Kidney (tissue), 13 donors: ENCODE measurements at regions not wholly inside any gene's neighbourhood (a gene's known extent, or its start where the extent isn't known, plus 50 kb on each side); places are given as distances from the start of the nearest gene placed in this dataset.

Experiments used
- DNase-seq, 5 donors: peaks; one replicate each; pipeline ENCODE4 v3.0.0-alpha.2; 2013 to 2020
- FAIRE-seq: peaks from 2 replicates; lab custom pipeline; 2012; peaks lifted over from hg19 to GRCh38; lab: Jason Lieb, UNC
- H3K27ac ChIP-seq, 2 donors: one replicate each; pipeline ENCODE4 v1.7.0; 2013; ENCODE audit warnings: low read depth in 2 of 2, low read length in 2 of 2, inconsistent platforms in 1 of 2
- H3K27me3 ChIP-seq: one replicate; pipeline ENCODE4 v1.7.1; 2013; ENCODE audit warnings: low read length, inconsistent platforms; ENCODE audit not compliant: control insufficient read depth, insufficient read depth
- H3K36me3 ChIP-seq, 3 donors: one replicate each; pipeline versions ENCODE4 v1.7.0 to v1.7.1; 2013; ENCODE audit warnings: low read length in 3 of 3, control low read depth in 1 of 3, inconsistent platforms in 1 of 3; ENCODE audit not compliant: insufficient read depth in 3 of 3, control insufficient read depth in 2 of 3
- H3K4me1 ChIP-seq, 3 donors: one replicate each; pipeline versions ENCODE4 v1.7.0 to v1.7.1; 2013; ENCODE audit warnings: low read length in 3 of 3, inconsistent platforms in 1 of 3, low read depth in 1 of 3; ENCODE audit not compliant: control insufficient read depth in 2 of 3, insufficient read depth in 2 of 3
- H3K4me3 ChIP-seq, 3 donors: one replicate each; pipeline versions ENCODE4 v1.7.0 to v1.8.1; 2013; ENCODE audit warnings: low read length in 3 of 3, control low read depth in 1 of 3, inconsistent platforms in 1 of 3
- H3K9ac ChIP-seq, 3 donors: one replicate each; pipeline versions ENCODE4 v1.7.0 to v1.7.1; 2013; ENCODE audit warnings: low read length in 3 of 3, control low read depth in 1 of 3, inconsistent platforms in 1 of 3
- H3K9me3 ChIP-seq, 3 donors: one replicate each; pipeline versions ENCODE4 v1.7.0 to v1.7.1; 2013; ENCODE audit warnings: low read length in 3 of 3, control low read depth in 1 of 3, inconsistent platforms in 1 of 3; ENCODE audit not compliant: control insufficient read depth in 2 of 3, insufficient read depth in 1 of 3
- intact Hi-C: fragments of 100-400 bp; cut with DNase I; formaldehyde crosslinking; loops from one replicate; pipeline ENCODE4 v1.11.1; 2022
- TF ChIP-seq, protein P1 (sequence below): IDR thresholded peaks from 3 replicates; pipeline ENCODE4 v1.5.1; 2012; ENCODE audit warnings: mild to moderate bottlenecking, moderate library complexity, borderline replicate concordance; ENCODE audit not compliant: insufficient read depth; ENCODE audit errors: extremely low read depth
- donor health status: control.
- donor health status: control.
- donor health status: control.
- donor health status: control.
- donor health status: control.
- donor health status: DM: yes; HTN: yes; CAD: no.
- donor health status: Normal renal cell carcinoma (clear cell type).

GRCh38 chr2:41145066-41145465 lies 693.2 kb upstream of the SLC8A1 start:
- no peaks in the 10 kb centered on the region for H3K36me3 ChIP-seq
- no peaks in the 10 kb centered on the region for H3K27me3 ChIP-seq
- TF ChIP-seq, protein P1, sequence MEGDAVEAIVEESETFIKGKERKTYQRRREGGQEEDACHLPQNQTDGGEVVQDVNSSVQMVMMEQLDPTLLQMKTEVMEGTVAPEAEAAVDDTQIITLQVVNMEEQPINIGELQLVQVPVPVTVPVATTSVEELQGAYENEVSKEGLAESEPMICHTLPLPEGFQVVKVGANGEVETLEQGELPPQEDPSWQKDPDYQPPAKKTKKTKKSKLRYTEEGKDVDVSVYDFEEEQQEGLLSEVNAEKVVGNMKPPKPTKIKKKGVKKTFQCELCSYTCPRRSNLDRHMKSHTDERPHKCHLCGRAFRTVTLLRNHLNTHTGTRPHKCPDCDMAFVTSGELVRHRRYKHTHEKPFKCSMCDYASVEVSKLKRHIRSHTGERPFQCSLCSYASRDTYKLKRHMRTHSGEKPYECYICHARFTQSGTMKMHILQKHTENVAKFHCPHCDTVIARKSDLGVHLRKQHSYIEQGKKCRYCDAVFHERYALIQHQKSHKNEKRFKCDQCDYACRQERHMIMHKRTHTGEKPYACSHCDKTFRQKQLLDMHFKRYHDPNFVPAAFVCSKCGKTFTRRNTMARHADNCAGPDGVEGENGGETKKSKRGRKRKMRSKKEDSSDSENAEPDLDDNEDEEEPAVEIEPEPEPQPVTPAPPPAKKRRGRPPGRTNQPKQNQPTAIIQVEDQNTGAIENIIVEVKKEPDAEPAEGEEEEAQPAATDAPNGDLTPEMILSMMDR = no peak
- no peak overlapping the region for H3K4me3 ChIP-seq
- no peak overlapping the region for H3K27ac ChIP-seq
- no peak overlapping the region for H3K9ac ChIP-seq
- intact Hi-C loops = no loop called here
- FAIRE-seq (no peak), DNase-seq (no peak)
- H3K9me3 ChIP-seq = no peaks in the 10 kb centered on the region
- no peaks in the 10 kb centered on the region for H3K4me1 ChIP-seq

DNA sequence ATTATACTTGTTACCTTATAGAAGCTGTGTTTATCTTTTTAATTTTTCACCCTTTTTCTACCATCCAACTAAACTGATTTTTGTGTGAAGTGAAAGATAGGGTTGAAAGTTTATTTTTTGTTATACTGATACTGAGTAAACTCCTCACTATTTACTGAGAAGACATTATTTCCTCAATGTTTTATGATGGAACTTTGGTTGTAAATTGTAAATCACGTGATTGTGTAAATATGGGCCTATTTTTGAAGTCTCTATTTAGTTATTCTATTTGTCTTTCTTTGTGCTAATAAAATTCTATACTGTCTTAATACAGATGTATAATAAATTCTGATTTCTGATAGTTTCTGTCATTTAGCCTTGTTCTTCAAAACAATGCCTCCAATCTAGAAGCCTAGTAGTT lies 697.2 kb upstream of the SLC8A1 start:
- H3K36me3 ChIP-seq = no peaks in the 10 kb centered on the region
- no peak overlapping the region for H3K9ac ChIP-seq
- no peaks in the 10 kb centered on the region for H3K9me3 ChIP-seq
- no peak for FAIRE-seq
- H3K27me3 ChIP-seq = no peaks in the 10 kb centered on the region
- intact Hi-C loops = no loop called here
- H3K4me1 ChIP-seq = no peaks in the 10 kb centered on the region
- TF ChIP-seq, protein P1 = no peak
- no peak for DNase-seq
- H3K27ac ChIP-seq = no peak overlapping the region
- no peak overlapping the region for H3K4me3 ChIP-seq

DNA sequence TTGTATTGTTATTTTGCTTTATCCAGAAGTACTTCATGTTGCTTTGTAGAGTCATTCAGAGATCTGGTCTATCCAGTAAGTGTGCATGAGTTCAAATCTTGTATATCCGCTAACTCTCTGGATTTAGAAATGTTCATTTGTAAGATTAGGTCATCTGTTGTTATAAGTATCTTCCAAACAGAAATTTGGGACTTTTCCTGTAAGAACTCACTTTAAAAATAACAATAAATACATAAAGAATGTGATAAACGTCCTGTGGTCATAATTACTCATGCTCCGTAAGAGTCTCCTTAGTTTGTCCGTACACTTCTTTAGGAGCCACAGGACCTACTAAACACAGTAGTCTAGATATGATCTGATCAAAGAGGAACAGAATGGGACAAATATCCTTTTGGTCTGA lies 699.9 kb upstream of the SLC8A1 start:
- H3K4me1 ChIP-seq = no peaks in the 10 kb centered on the region
- FAIRE-seq (no peak), DNase-seq (no peak)
- no peak overlapping the region for H3K9ac ChIP-seq
- no peak overlapping the region for H3K4me3 ChIP-seq
- no peaks in the 10 kb centered on the region for H3K36me3 ChIP-seq
- H3K27me3 ChIP-seq = no peaks in the 10 kb centered on the region
- no peaks in the 10 kb centered on the region for H3K9me3 ChIP-seq
- TF ChIP-seq, protein P1 = no peak
- intact Hi-C loops = no loop called here
- no peak overlapping the region for H3K27ac ChIP-seq

DNA sequence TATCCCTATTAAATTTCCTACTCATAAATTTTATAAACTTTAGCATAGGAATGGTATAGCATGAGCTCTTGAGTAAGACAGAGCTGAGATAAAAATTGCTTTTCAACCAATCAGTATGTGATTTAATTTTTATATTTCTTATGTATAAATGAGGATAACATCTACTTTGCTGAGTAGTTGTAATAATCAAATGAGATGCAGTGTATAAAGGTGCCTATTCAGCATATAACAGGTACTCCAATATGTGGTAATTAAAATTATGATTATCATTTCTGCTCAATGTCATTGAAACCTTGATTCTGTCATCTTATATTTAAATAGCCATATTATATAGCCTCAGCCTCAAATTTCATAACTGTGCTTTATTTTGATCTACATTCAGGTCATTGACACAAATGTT lies 700.4 kb upstream of the SLC8A1 start:
- no peak overlapping the region for H3K27ac ChIP-seq
- H3K9me3 ChIP-seq = no peaks in the 10 kb centered on the region
- DNase-seq (no peak), FAIRE-seq (no peak)
- TF ChIP-seq, protein P1 = no peak
- no peaks in the 10 kb centered on the region for H3K4me1 ChIP-seq
- no peak overlapping the region for H3K9ac ChIP-seq
- no peaks in the 10 kb centered on the region for H3K27me3 ChIP-seq
- intact Hi-C loops = no loop called here
- no peaks in the 10 kb centered on the region for H3K36me3 ChIP-seq
- H3K4me3 ChIP-seq = no peak overlapping the region
